Left lung (tissue), 4 donors: ENCODE measurements at regions not wholly inside any gene's neighbourhood (a gene's known extent, or its start where the extent isn't known, plus 50 kb on each side); places are given as distances from the start of the nearest gene placed in this dataset.

Experiments
- ATAC-seq: fragments of 200-7000 bp; cut with Tn5 transposase; one replicate; pipeline ENCODE4 v1.9.1; 2020; ENCODE audit warnings: moderate library complexity
- DNase-seq, 4 donors: peaks; one replicate each; pipeline ENCODE4 v3.0.0-alpha.2; 2013 to 2020
- H3K27ac ChIP-seq, 2 donors: fragments of 200-600 bp; sonication (generic) in 1 of 2; one replicate each; pipeline versions ENCODE4 v1.5.0 to v1.8.0; 2020 to 2021
- H3K27me3 ChIP-seq, 2 donors: fragments of 200-600 bp; sonication (generic) in 1 of 2; one replicate each; pipeline versions ENCODE4 v1.5.0 to v1.8.0; 2020 to 2021
- H3K36me3 ChIP-seq, 2 donors: fragments of 200-600 bp; sonication (generic) in 1 of 2; one replicate each; pipeline versions ENCODE4 v1.5.0 to v1.8.0; 2020 to 2021
- H3K4me1 ChIP-seq, 2 donors: fragments of 200-600 bp; one replicate each; pipeline ENCODE4 v1.8.0; 2021
- H3K4me3 ChIP-seq, 2 donors: fragments of 200-600 bp; sonication (generic) in 1 of 2; one replicate each; pipeline versions ENCODE4 v1.5.0 to v1.8.0; 2020 to 2021; ENCODE audit warnings: mild to moderate bottlenecking in 1 of 2
- H3K9me3 ChIP-seq, 2 donors: fragments of 200-600 bp; sonication (generic) in 1 of 2; one replicate each; pipeline versions ENCODE4 v1.5.0 to v1.8.0; 2020 to 2021
- CTCF ChIP-seq, 2 donors: fragments of 200-600 bp; sonication (generic) in 1 of 2; IDR thresholded peaks; one replicate each; pipeline versions ENCODE4 v1.5.0 to v1.8.0; 2021; ENCODE audit warnings: antibody characterized with exemption in 2 of 2
- intact Hi-C, 2 donors: fragments of 100-400 bp; cut with DNase I; formaldehyde crosslinking; loops; one replicate each; pipeline versions ENCODE4 v1.11.2 to v1.14.2; 2022
- donor health status: DM: no; HTN: yes; CAD: no.
- donor health status: DM: no; HTN: no; CAD: no.

DNA sequence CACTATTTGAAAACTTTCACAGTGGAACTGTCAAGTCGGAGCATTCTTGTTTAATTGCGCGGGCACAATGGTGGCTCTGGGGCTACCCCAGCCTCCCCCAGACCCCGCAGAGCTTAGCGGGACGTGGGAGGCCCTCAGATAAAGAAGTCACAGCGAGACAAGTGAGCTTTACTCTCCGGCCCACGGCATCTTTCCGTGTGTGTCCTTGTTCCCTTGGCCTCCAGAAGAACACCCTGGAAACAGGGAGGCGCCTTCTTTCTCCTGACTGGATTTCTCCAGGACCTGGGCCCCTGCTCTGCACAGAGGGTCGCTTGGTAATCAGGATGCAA, 382.8 kb downstream of the RRAGC start:
- H3K27me3 ChIP-seq = peaks cover 0 to 46% of the 10 kb centered on the region in 2 donors
- intact Hi-C loops = no loop called here
- H3K9me3 ChIP-seq = no peaks in the 10 kb centered on the region
- peak overlapping the region; percentile 3 to 25 for H3K4me3 ChIP-seq
- DNase-seq = no peak
- no peak for ATAC-seq
- H3K4me1 ChIP-seq = peaks cover 0 to 24% of the 10 kb centered on the region in 2 donors
- H3K36me3 ChIP-seq = no peaks in the 10 kb centered on the region
- TF ChIP-seq CTCF (IDR thresholded peaks at IDR 0.05) = no peak
- H3K27ac ChIP-seq = no peak overlapping the region

DNA sequence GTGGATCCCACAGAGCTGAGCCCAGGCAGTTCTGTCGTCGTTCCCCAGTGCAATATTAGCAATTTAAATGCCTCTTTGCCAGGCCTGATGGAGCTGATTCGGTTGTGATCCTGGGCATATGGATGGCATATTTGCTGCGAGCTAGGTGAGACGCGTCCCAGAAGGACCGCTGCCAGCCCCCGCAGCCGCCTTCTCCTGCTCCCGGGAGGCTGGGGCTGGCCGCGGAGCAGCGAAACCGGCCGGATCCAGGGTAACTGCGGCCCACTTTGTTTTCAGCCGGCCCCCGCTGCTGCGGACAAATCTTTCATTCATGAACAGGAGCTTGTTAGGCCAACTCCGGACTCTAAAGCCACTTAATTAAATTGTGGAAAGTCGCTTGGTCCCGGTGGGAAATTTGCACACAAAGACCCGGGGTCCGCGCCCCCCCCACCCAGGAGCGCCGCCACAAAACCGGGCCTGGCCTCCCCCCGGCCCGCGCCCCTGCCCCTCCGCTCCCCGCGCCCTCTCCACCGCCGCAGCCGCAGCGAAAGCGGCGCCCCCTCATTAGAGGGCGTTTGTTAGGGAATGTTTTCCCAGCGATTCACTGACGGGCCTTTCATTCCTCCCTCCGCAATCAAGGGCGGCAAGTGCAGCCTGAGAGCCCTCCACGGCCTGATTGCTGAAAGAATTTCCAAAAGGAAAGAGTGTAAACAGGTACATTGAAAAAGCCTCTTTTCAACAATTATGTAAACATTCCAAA, 383.3 kb downstream of the RRAGC start:
- peak in 2 of 4 donors; percentile 48 to 53 for DNase-seq
- peaks cover 0 to 24% of the 10 kb centered on the region in 2 donors for H3K4me1 ChIP-seq
- intact Hi-C loops = no loop called here
- H3K4me3 ChIP-seq = peak overlapping the region; percentile 3 to 25
- peak; percentile 79 for ATAC-seq
- H3K27ac ChIP-seq = peak overlapping the region in 1 of 2 donors; percentile 5
- no peak for TF ChIP-seq CTCF (IDR thresholded peaks at IDR 0.05)
- H3K27me3 ChIP-seq = peaks cover 0 to 51% of the 10 kb centered on the region in 2 donors
- no peaks in the 10 kb centered on the region for H3K36me3 ChIP-seq
- H3K9me3 ChIP-seq = no peaks in the 10 kb centered on the region

GRCh38 chr1:38475624-38476005, 384.0 kb downstream of the RRAGC start:
- DNase-seq (no peak), ATAC-seq (no peak)
- Histone ChIP-seq H3K4me3 (no peak overlapping the region), H3K4me1 (peaks cover 0 to 24% of the 10 kb centered on the region in 2 donors), H3K27me3 (peaks cover 0 to 55% of the 10 kb centered on the region in 2 donors), H3K27ac (no peak overlapping the region), H3K36me3 (no peaks in the 10 kb centered on the region), H3K9me3 (no peaks in the 10 kb centered on the region)
- intact Hi-C loops = no loop called here
- TF ChIP-seq CTCF (IDR thresholded peaks at IDR 0.05) = no peak

GRCh38 chr1:38474738-38475623, 384.6 kb downstream of the RRAGC start:
- Histone ChIP-seq H3K4me1 (peaks cover 0 to 24% of the 10 kb centered on the region in 2 donors), H3K27me3 (peaks cover 0 to 55% of the 10 kb centered on the region in 2 donors), H3K4me3 (no peak overlapping the region), H3K9me3 (no peaks in the 10 kb centered on the region), H3K27ac (peak overlapping the region in 1 of 2 donors; percentile 53), H3K36me3 (no peaks in the 10 kb centered on the region)
- DNase-seq = no peak
- peak; percentile 38 for ATAC-seq
- TF ChIP-seq CTCF (IDR thresholded peaks at IDR 0.05) = no peak
- intact Hi-C loops = no loop called here

DNA sequence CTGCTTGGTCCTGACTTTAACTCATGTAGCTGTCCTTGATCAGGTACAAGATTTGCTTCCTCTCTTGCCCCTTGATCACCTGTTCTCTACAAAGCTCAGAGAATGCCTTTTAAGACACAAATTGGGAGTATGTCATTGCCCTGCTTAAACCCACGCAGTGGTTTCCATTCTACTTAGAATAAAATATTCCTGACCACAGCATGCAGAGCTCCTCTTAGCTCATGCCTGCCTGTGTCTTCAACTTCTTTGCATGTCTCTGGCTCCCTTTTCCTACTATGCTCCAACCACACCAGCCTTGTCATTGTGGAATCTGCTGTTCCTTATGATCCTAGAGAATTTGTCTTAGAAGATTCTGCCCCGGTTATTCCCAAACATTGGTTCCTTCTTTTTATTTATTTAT, 393.1 kb downstream of the RRAGC start:
- DNase-seq (no peak), ATAC-seq (no peak)
- TF ChIP-seq CTCF (IDR thresholded peaks at IDR 0.05) = no peak
- no peaks in the 10 kb centered on the region for H3K4me1 ChIP-seq
- no peaks in the 10 kb centered on the region for H3K36me3 ChIP-seq
- H3K4me3 ChIP-seq = no peak overlapping the region
- intact Hi-C loops = no loop called here
- H3K27me3 ChIP-seq = peaks cover 0 to 6% of the 10 kb centered on the region in 2 donors
- no peak overlapping the region for H3K27ac ChIP-seq
- H3K9me3 ChIP-seq = no peaks in the 10 kb centered on the region
